ENCODE measurements at regions not wholly inside any gene's neighbourhood (a gene's known extent, or its start where the extent isn't known, plus 50 kb on each side); places are given as distances from the start of the nearest gene placed in this dataset.

- TF ChIP-seq CTCF (IDR thresholded peaks at IDR 0.05; ENCODE audit: borderline replicate concordance, extremely low read depth, low read length, poor library complexity, severe bottlenecking) = no peak
- TF ChIP-seq EZH2 (IDR thresholded peaks at IDR 0.05; ENCODE audit: borderline replicate concordance, low read depth, low read length, severe bottlenecking) = no peak
These were observed 78.6 kb upstream of the ROBO2 start for GRCh38 chr3:76961284-76961683.

Measured in DND-41 (cell line).